ENCODE measurements at regions not wholly inside any gene's neighbourhood (a gene's known extent, or its start where the extent isn't known, plus 50 kb on each side); places are given as distances from the start of the nearest gene placed in this dataset.

GRCh38 chr17:71376933-71377332, 743.9 kb upstream of the SOX9 start:
- DNase-seq = no peak

GRCh38 chr17:71378036-71378435, 742.8 kb upstream of the SOX9 start:
- DNase-seq = no peak

GRCh38 chr17:71378741-71379140, 742.1 kb upstream of the SOX9 start:
- DNase-seq = no peak

- no peak for DNase-seq
Observed at GRCh38 chr17:71379512-71379911, 741.3 kb upstream of the SOX9 start.

- no peak for DNase-seq
Observed at GRCh38 chr17:71380535-71380934, 740.3 kb upstream of the SOX9 start.

- DNase-seq = no peak
Observed at GRCh38 chr17:71380936-71381335, 739.9 kb upstream of the SOX9 start.

- no peak for DNase-seq
Observed at GRCh38 chr17:71383091-71383490, 737.7 kb upstream of the SOX9 start.

- DNase-seq = no peak
Observed at GRCh38 chr17:71387456-71387855, 733.4 kb upstream of the SOX9 start.

GRCh38 chr17:71392715-71393567, 727.9 kb upstream of the SOX9 start:
- no peak for DNase-seq

- no peak for DNase-seq
Observed at GRCh38 chr17:71395901-71396300, 724.9 kb upstream of the SOX9 start.

GRCh38 chr17:71396711-71397110, 724.1 kb upstream of the SOX9 start:
- no peak for DNase-seq

- DNase-seq = no peak
Observed at GRCh38 chr17:71398025-71398424, 722.8 kb upstream of the SOX9 start.

GRCh38 chr17:71398800-71399219, 722.0 kb upstream of the SOX9 start:
- DNase-seq = no peak

GRCh38 chr17:71399221-71399620, 721.6 kb upstream of the SOX9 start:
- no peak for DNase-seq

- no peak for DNase-seq
Observed at GRCh38 chr17:71399649-71400048, 721.2 kb upstream of the SOX9 start.

- no peak for DNase-seq
Observed at GRCh38 chr17:71402007-71402406, 718.8 kb upstream of the SOX9 start.

- no peak for DNase-seq
Observed at GRCh38 chr17:71402661-71403141, 718.1 kb upstream of the SOX9 start.

GRCh38 chr17:71405101-71405500, 715.7 kb upstream of the SOX9 start:
- DNase-seq = no peak

- DNase-seq = no peak
Observed at GRCh38 chr17:71407981-71408380, 712.8 kb upstream of the SOX9 start.

- no peak for DNase-seq
Observed at GRCh38 chr17:71409137-71409536, 711.7 kb upstream of the SOX9 start.

GRCh38 chr17:71409712-71410111, 711.1 kb upstream of the SOX9 start:
- no peak for DNase-seq

GRCh38 chr17:71412803-71413202, 708.0 kb upstream of the SOX9 start:
- DNase-seq = no peak

- no peak for DNase-seq
Observed at GRCh38 chr17:71413935-71414334, 706.9 kb upstream of the SOX9 start.

GRCh38 chr17:71417142-71417541, 703.7 kb upstream of the SOX9 start:
- DNase-seq = no peak

GRCh38 chr17:71422968-71423367, 697.9 kb upstream of the SOX9 start:
- DNase-seq = no peak

Data from NCI-H510A (cell line).